ENCODE measurements at regions not wholly inside any gene's neighbourhood (a gene's known extent, or its start where the extent isn't known, plus 50 kb on each side); places are given as distances from the start of the nearest gene placed in this dataset.

DNA sequence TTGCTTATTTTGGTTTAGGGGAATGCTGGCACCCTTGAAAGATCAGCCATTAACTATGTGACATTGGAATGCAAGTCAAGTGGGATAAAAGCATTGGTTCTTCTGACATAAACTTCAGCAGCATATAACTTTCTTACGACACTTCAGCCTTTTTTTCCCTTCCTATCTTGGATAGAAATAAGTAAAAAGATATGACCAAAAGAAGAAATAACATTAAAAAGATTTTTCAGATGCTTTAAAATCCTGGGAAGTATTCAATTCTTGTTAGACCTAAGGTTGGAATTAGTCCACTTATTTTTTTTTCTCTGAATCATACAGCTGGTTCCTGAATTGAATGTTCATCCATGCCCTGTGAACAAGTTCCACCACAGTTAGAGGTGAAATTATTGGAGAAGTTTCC lies 85.6 kb upstream of the TSPAN8 start:
- Histone ChIP-seq H3K9me3 (no peaks in the 10 kb centered on the region), H3K4me3 (ENCODE audit: control insufficient read depth in 1 of 2, extremely low read depth in 1 of 2, low read length in 1 of 2) (no peak overlapping the region), H3K36me3 (ENCODE audit: control insufficient read depth in 2 of 2, extremely low read depth in 1 of 2, insufficient read depth in 1 of 2, low read length in 1 of 2) (no peaks in the 10 kb centered on the region), H3K27me3 (replicated peaks in 1 of 2; ENCODE audit: control insufficient read depth in 2 of 2, extremely low read depth in 1 of 2, insufficient read depth in 2 of 2, low read length in 1 of 2) (no peaks in the 10 kb centered on the region), H3K27ac (ENCODE audit: low read length) (no peak overlapping the region), H3K4me1 (ENCODE audit: control insufficient read depth in 1 of 2, extremely low read depth in 1 of 2, insufficient read depth in 2 of 2, low read length in 2 of 2) (no peaks in the 10 kb centered on the region)
- H3K9me3 Mint-ChIP-seq, result peaks cover 0 to 7% (median 3%) of the 10 kb centered on the region in 3 donors
- POLR2A ChIA-PET, result no interaction called here
- no peak overlapping the region for H3K27ac Mint-ChIP-seq
- H3K36me3 Mint-ChIP-seq, result no peaks in the 10 kb centered on the region
- ATAC-seq (replicated peaks in 1 of 4) (no peak), DNase-seq (no peak)
- H3K27me3 Mint-ChIP-seq, result no peaks in the 10 kb centered on the region
- CTCF ChIA-PET, result no interaction called here
- no peaks in the 10 kb centered on the region for H3K4me1 Mint-ChIP-seq
- whole genome bisulfite sequencing (ENCODE audit: insufficient coverage), result no CpG with 5 or more reads among the region's 1 CpG
- no peak overlapping the region for H3K4me3 Mint-ChIP-seq

DNA sequence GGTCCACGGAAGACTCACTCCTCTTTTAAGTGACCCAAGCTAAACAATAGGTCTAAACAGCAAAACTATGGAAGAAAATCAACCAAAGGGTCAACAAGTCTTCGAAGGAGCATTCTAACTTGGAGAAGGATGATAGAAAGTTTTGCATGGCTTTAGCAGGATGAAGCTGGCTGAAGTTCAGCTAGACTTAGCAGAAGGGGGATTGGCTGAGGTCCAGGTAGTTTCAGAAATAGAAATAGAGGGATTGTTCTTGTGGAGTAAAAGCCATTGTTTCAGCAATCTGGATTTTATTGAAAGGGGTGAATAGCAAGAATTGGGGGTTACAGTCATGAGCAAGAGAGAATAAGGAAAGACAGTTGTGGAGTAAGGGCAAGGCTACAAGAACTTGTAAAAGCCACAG lies 84.7 kb upstream of the TSPAN8 start:
- H3K4me1 ChIP-seq (ENCODE audit: control insufficient read depth in 1 of 2, extremely low read depth in 1 of 2, insufficient read depth in 2 of 2, low read length in 2 of 2), result no peaks in the 10 kb centered on the region
- DNase-seq (no peak), ATAC-seq (replicated peaks in 1 of 4) (no peak)
- no peaks in the 10 kb centered on the region for H3K36me3 Mint-ChIP-seq
- no peak overlapping the region for H3K27ac ChIP-seq (ENCODE audit: low read length)
- ChIA-PET POLR2A (no interaction called here), CTCF (no interaction called here)
- peaks cover 0 to 4% (median 3%) of the 10 kb centered on the region in 3 donors for H3K9me3 Mint-ChIP-seq
- H3K27me3 Mint-ChIP-seq, result no peaks in the 10 kb centered on the region
- H3K4me3 ChIP-seq (ENCODE audit: control insufficient read depth in 1 of 2, extremely low read depth in 1 of 2, low read length in 1 of 2), result no peak overlapping the region
- no peaks in the 10 kb centered on the region for H3K27me3 ChIP-seq (replicated peaks in 1 of 2; ENCODE audit: control insufficient read depth in 2 of 2, extremely low read depth in 1 of 2, insufficient read depth in 2 of 2, low read length in 1 of 2)
- no peaks in the 10 kb centered on the region for H3K36me3 ChIP-seq (ENCODE audit: control insufficient read depth in 2 of 2, extremely low read depth in 1 of 2, insufficient read depth in 1 of 2, low read length in 1 of 2)
- no peak overlapping the region for H3K27ac Mint-ChIP-seq
- H3K4me3 Mint-ChIP-seq, result no peak overlapping the region
- H3K9me3 ChIP-seq, result no peaks in the 10 kb centered on the region
- WGBS (ENCODE audit: insufficient coverage), result 63% methylated on average over 2 of the region's 2 CpGs
- H3K4me1 Mint-ChIP-seq, result no peaks in the 10 kb centered on the region

DNA sequence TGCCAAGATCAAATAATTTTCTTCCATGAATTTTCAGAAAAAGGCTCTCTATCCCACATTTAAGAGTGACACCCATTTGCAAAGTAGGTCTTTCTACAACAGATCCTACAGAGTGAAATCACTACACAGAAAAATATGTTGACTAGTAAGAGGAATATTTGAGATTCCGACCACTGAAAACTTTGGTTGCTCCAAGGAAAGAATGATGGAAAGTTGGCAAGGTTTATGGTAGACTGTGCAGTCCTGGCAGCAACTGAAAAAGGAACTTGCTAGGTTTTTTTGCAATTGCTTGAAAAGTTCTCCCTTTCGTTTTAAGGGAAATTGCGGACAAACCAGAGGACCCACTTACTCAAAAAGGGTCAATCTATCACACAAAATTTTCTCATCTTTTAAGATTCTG lies 83.1 kb upstream of the TSPAN8 start:
- Mint-ChIP-seq H3K36me3 (no peaks in the 10 kb centered on the region), H3K4me3 (no peak overlapping the region), H3K27ac (no peak overlapping the region), H3K9me3 (peaks cover 0 to 3% (median 0%) of the 10 kb centered on the region in 3 donors), H3K4me1 (no peaks in the 10 kb centered on the region), H3K27me3 (no peaks in the 10 kb centered on the region)
- CTCF ChIA-PET, result no interaction called here
- Histone ChIP-seq H3K36me3 (ENCODE audit: control insufficient read depth in 2 of 2, extremely low read depth in 1 of 2, insufficient read depth in 1 of 2, low read length in 1 of 2) (no peaks in the 10 kb centered on the region), H3K9me3 (no peaks in the 10 kb centered on the region), H3K4me1 (ENCODE audit: control insufficient read depth in 1 of 2, extremely low read depth in 1 of 2, insufficient read depth in 2 of 2, low read length in 2 of 2) (no peaks in the 10 kb centered on the region), H3K27me3 (replicated peaks in 1 of 2; ENCODE audit: control insufficient read depth in 2 of 2, extremely low read depth in 1 of 2, insufficient read depth in 2 of 2, low read length in 1 of 2) (no peaks in the 10 kb centered on the region), H3K27ac (ENCODE audit: low read length) (no peak overlapping the region), H3K4me3 (ENCODE audit: control insufficient read depth in 1 of 2, extremely low read depth in 1 of 2, low read length in 1 of 2) (no peak overlapping the region)
- ATAC-seq (replicated peaks in 1 of 4) (no peak), DNase-seq (no peak)
- POLR2A ChIA-PET, result no interaction called here
- WGBS (ENCODE audit: insufficient coverage), result no CpG with 5 or more reads among the region's 3 CpGs

DNA sequence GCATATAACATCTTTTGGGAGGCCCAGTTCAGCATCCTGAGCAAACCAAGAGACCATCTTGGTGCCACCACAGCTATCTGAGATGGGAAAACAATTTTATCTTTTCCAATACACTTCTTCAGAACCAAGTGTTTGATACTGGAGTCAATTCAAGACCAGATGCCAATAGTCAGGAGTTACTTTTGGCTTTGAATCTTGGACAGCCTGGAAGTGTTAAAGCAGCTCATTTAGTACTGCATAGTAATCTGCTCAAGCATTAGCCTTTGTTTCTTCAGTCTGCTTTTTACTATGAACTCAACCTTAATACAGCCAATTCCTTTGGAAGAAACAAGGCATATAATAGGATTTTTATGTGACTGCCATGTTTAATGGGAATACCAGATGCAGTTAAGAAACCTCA lies 81.9 kb upstream of the TSPAN8 start:
- Histone ChIP-seq H3K4me3 (ENCODE audit: control insufficient read depth in 1 of 2, extremely low read depth in 1 of 2, low read length in 1 of 2) (no peak overlapping the region), H3K27ac (ENCODE audit: low read length) (no peak overlapping the region), H3K27me3 (replicated peaks in 1 of 2; ENCODE audit: control insufficient read depth in 2 of 2, extremely low read depth in 1 of 2, insufficient read depth in 2 of 2, low read length in 1 of 2) (no peaks in the 10 kb centered on the region), H3K4me1 (ENCODE audit: control insufficient read depth in 1 of 2, extremely low read depth in 1 of 2, insufficient read depth in 2 of 2, low read length in 2 of 2) (no peaks in the 10 kb centered on the region), H3K9me3 (no peaks in the 10 kb centered on the region), H3K36me3 (ENCODE audit: control insufficient read depth in 2 of 2, extremely low read depth in 1 of 2, insufficient read depth in 1 of 2, low read length in 1 of 2) (no peaks in the 10 kb centered on the region)
- Mint-ChIP-seq H3K4me1 (no peaks in the 10 kb centered on the region), H3K9me3 (peaks cover 0 to 3% (median 0%) of the 10 kb centered on the region in 3 donors), H3K4me3 (no peak overlapping the region), H3K27ac (no peak overlapping the region), H3K36me3 (no peaks in the 10 kb centered on the region), H3K27me3 (no peaks in the 10 kb centered on the region)
- DNase-seq (no peak), ATAC-seq (replicated peaks in 1 of 4) (no peak)
- ChIA-PET CTCF (no interaction called here), POLR2A (no interaction called here)

DNA sequence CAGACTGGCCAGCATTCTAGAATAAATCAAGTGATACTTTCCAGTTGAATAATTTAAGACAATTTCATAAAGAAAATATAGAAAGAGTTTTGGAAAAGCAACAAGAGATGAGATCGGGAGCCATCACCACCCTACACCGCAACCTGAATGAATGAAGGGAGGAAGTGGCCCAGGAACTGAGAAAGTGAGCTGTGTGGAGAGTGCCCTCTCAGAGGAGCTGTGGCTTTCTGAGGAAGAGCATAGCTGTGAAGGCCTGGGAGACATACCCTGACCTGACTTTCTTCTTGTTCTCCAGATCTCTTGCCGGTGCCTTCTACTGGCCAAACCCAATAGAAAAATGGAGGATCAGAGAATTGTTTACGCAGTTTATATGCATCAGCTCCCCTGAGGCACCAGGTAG lies 79.3 kb upstream of the TSPAN8 start:
- no peak overlapping the region for H3K27ac ChIP-seq (ENCODE audit: low read length)
- Mint-ChIP-seq H3K27ac (no peak overlapping the region), H3K9me3 (peaks cover 0 to 3% (median 0%) of the 10 kb centered on the region in 3 donors), H3K27me3 (no peaks in the 10 kb centered on the region), H3K36me3 (no peaks in the 10 kb centered on the region), H3K4me1 (no peaks in the 10 kb centered on the region), H3K4me3 (no peak overlapping the region)
- ATAC-seq (replicated peaks in 1 of 4) (no peak), DNase-seq (no peak)
- no peaks in the 10 kb centered on the region for H3K36me3 ChIP-seq (ENCODE audit: control insufficient read depth in 2 of 2, extremely low read depth in 1 of 2, insufficient read depth in 1 of 2, low read length in 1 of 2)
- ChIA-PET CTCF (no interaction called here), POLR2A (no interaction called here)
- no peak overlapping the region for H3K4me3 ChIP-seq (ENCODE audit: control insufficient read depth in 1 of 2, extremely low read depth in 1 of 2, low read length in 1 of 2)
- WGBS (ENCODE audit: insufficient coverage), result 33% methylated on average over 1 of the region's 4 CpGs
- no peaks in the 10 kb centered on the region for H3K4me1 ChIP-seq (ENCODE audit: control insufficient read depth in 1 of 2, extremely low read depth in 1 of 2, insufficient read depth in 2 of 2, low read length in 2 of 2)
- no peaks in the 10 kb centered on the region for H3K27me3 ChIP-seq (replicated peaks in 1 of 2; ENCODE audit: control insufficient read depth in 2 of 2, extremely low read depth in 1 of 2, insufficient read depth in 2 of 2, low read length in 1 of 2)
- no peaks in the 10 kb centered on the region for H3K9me3 ChIP-seq

DNA sequence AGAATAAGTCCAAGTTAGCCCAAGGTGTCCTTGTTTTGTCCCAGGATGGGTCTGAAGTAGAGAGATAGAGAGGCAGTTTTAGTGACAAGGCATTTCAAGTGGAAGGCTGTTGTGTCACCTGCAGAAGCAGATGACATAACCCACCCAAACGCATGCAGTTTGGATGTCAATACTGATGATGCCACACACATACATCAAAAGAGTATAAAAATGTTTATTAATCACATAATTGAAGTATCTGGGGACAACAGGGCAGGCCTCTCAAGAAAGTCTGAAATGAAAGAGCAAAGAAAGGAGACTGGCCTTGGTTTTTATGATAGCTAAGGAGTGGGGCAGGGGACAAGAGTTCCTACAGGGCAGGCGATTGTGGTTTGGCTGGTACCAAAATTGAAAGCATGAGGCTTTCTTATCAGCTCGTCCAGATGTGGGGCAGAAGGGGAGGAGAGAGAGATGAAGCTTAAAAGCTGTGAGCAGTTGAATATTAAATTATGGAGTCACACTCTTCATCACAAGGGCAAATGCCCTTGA lies 78.4 kb upstream of the TSPAN8 start:
- Histone ChIP-seq H3K27ac (ENCODE audit: low read length) (no peak overlapping the region), H3K4me1 (ENCODE audit: control insufficient read depth in 1 of 2, extremely low read depth in 1 of 2, insufficient read depth in 2 of 2, low read length in 2 of 2) (no peaks in the 10 kb centered on the region), H3K4me3 (ENCODE audit: control insufficient read depth in 1 of 2, extremely low read depth in 1 of 2, low read length in 1 of 2) (no peak overlapping the region), H3K9me3 (no peaks in the 10 kb centered on the region), H3K36me3 (ENCODE audit: control insufficient read depth in 2 of 2, extremely low read depth in 1 of 2, insufficient read depth in 1 of 2, low read length in 1 of 2) (no peaks in the 10 kb centered on the region), H3K27me3 (replicated peaks in 1 of 2; ENCODE audit: control insufficient read depth in 2 of 2, extremely low read depth in 1 of 2, insufficient read depth in 2 of 2, low read length in 1 of 2) (no peaks in the 10 kb centered on the region)
- H3K36me3 Mint-ChIP-seq, result no peaks in the 10 kb centered on the region
- H3K4me3 Mint-ChIP-seq, result no peak overlapping the region
- ATAC-seq (replicated peaks in 1 of 4), result no peak
- H3K27me3 Mint-ChIP-seq, result no peaks in the 10 kb centered on the region
- no peak overlapping the region for H3K27ac Mint-ChIP-seq
- ChIA-PET CTCF (no interaction called here), POLR2A (no interaction called here)
- peaks cover 0 to 3% (median 0%) of the 10 kb centered on the region in 3 donors for H3K9me3 Mint-ChIP-seq
- no peak for DNase-seq
- no peaks in the 10 kb centered on the region for H3K4me1 Mint-ChIP-seq
- WGBS (ENCODE audit: insufficient coverage), result no CpG with 5 or more reads among the region's 3 CpGs

DNA sequence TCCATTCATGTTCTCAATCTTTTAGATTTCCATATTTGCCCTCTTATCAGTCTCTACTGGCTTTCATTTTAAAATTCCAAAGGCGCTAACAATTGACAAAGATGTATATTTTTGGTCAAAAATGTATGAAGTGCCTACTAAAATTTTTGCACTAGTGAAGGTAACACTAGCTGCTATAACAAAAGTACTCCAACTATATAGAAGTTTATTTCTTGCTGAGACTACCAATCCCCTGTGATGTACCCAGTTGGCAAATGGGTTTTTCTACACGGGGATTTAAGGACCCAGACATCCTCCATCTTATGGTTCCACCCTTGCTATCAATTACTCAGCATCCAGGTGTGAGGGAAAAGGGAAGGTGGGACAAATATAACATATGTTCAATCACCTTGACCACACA lies 75.3 kb upstream of the TSPAN8 start:
- no peaks in the 10 kb centered on the region for H3K4me1 ChIP-seq (ENCODE audit: control insufficient read depth in 1 of 2, extremely low read depth in 1 of 2, insufficient read depth in 2 of 2, low read length in 2 of 2)
- H3K9me3 ChIP-seq, result no peaks in the 10 kb centered on the region
- ChIA-PET POLR2A (interaction anchor here in 1 of 2 donors (0.7 kb wide), 1 partner anchor 13 kb away, joined by 3 read pairs; no protein-coding TSS in a partner anchor), CTCF (no interaction called here)
- Mint-ChIP-seq H3K27me3 (no peaks in the 10 kb centered on the region), H3K27ac (no peak overlapping the region), H3K9me3 (peaks cover 0 to 3% (median 0%) of the 10 kb centered on the region in 3 donors), H3K4me3 (no peak overlapping the region), H3K36me3 (no peaks in the 10 kb centered on the region), H3K4me1 (no peaks in the 10 kb centered on the region)
- H3K36me3 ChIP-seq (ENCODE audit: control insufficient read depth in 2 of 2, extremely low read depth in 1 of 2, insufficient read depth in 1 of 2, low read length in 1 of 2), result no peaks in the 10 kb centered on the region
- H3K4me3 ChIP-seq (ENCODE audit: control insufficient read depth in 1 of 2, extremely low read depth in 1 of 2, low read length in 1 of 2), result no peak overlapping the region
- H3K27ac ChIP-seq (ENCODE audit: low read length), result no peak overlapping the region
- no peaks in the 10 kb centered on the region for H3K27me3 ChIP-seq (replicated peaks in 1 of 2; ENCODE audit: control insufficient read depth in 2 of 2, extremely low read depth in 1 of 2, insufficient read depth in 2 of 2, low read length in 1 of 2)
- DNase-seq, result no peak
- no CpG with 5 or more reads among the region's 2 CpGs for WGBS (ENCODE audit: insufficient coverage)
- no peak for ATAC-seq (replicated peaks in 1 of 4)

Measured in T-cell (primary cell).